ENCODE measurements at regions not wholly inside any gene's neighbourhood (a gene's known extent, or its start where the extent isn't known, plus 50 kb on each side); places are given as distances from the start of the nearest gene placed in this dataset.

DNA sequence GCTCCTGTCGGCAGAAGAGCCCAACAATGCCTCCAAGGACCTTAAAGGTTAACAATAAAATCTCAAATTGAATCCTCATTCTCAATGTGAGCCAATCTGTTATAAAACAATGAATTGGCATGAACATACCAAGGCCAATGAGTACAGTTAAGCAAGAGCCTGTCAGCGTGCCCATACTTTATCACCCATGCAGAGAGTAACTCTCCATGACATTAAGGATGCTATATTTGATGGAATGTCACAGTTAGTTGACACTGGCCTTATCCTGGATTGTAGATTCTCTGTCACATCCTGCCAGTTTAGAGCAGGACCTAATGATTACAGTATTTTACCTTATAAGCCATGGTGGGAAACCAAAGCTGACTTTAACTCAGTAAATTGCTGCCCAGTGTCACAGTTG, 335.4 kb upstream of the MDFIC2 start:
- TF ChIP-seq, protein P1, sequence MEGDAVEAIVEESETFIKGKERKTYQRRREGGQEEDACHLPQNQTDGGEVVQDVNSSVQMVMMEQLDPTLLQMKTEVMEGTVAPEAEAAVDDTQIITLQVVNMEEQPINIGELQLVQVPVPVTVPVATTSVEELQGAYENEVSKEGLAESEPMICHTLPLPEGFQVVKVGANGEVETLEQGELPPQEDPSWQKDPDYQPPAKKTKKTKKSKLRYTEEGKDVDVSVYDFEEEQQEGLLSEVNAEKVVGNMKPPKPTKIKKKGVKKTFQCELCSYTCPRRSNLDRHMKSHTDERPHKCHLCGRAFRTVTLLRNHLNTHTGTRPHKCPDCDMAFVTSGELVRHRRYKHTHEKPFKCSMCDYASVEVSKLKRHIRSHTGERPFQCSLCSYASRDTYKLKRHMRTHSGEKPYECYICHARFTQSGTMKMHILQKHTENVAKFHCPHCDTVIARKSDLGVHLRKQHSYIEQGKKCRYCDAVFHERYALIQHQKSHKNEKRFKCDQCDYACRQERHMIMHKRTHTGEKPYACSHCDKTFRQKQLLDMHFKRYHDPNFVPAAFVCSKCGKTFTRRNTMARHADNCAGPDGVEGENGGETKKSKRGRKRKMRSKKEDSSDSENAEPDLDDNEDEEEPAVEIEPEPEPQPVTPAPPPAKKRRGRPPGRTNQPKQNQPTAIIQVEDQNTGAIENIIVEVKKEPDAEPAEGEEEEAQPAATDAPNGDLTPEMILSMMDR (conservative IDR thresholded peaks at IDR 0.05 in 1 of 2, IDR thresholded peaks at IDR 0.05 in 1 of 2; ENCODE audit: extremely low read depth in 1 of 2, insufficient read depth in 1 of 2, low read depth in 1 of 2, low read length in 2 of 2): no peak
- no peak for TF ChIP-seq EZH2 (IDR thresholded peaks at IDR 0.05; ENCODE audit: borderline replicate concordance, low read length)

Measured in mammary epithelial cell (primary cell).